ENCODE measurements at regions not wholly inside any gene's neighbourhood (a gene's known extent, or its start where the extent isn't known, plus 50 kb on each side); places are given as distances from the start of the nearest gene placed in this dataset.

DNA sequence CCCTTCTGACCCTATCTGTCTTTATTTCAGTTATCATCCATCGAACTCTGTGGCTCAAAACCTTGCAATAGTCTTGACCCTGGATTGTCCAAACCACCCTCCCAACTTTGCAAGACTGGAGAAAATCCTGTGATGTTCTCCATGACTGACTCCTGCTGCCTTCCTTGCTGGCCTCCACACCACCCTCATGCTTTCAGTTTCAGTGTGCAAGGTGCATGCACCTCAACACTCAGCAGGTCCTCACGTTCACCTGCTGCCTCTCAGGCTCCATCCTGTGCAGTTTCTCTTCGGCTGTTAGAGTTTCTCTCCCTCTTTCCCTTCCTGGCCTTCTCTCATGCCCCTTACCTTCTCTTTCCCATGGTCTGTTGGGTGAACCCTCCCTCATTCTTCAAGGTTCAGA, 59.4 kb upstream of the ASIC2 start:
- intact Hi-C loops (cut with DNase I), result no loop called here
- no peaks in the 10 kb centered on the region for H3K4me1 ChIP-seq
- H3K36me3 ChIP-seq, result no peaks in the 10 kb centered on the region
- H3K27ac ChIP-seq, result no peak overlapping the region
- no peaks in the 10 kb centered on the region for H3K9me3 ChIP-seq
- H3K27me3 ChIP-seq, result no peaks in the 10 kb centered on the region
- DNase-seq, result no peak
- TF ChIP-seq, protein P1, sequence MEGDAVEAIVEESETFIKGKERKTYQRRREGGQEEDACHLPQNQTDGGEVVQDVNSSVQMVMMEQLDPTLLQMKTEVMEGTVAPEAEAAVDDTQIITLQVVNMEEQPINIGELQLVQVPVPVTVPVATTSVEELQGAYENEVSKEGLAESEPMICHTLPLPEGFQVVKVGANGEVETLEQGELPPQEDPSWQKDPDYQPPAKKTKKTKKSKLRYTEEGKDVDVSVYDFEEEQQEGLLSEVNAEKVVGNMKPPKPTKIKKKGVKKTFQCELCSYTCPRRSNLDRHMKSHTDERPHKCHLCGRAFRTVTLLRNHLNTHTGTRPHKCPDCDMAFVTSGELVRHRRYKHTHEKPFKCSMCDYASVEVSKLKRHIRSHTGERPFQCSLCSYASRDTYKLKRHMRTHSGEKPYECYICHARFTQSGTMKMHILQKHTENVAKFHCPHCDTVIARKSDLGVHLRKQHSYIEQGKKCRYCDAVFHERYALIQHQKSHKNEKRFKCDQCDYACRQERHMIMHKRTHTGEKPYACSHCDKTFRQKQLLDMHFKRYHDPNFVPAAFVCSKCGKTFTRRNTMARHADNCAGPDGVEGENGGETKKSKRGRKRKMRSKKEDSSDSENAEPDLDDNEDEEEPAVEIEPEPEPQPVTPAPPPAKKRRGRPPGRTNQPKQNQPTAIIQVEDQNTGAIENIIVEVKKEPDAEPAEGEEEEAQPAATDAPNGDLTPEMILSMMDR (IDR thresholded peaks at IDR 0.05), result no peak
- no peak overlapping the region for H3K4me3 ChIP-seq
- no peak for ATAC-seq

DNA sequence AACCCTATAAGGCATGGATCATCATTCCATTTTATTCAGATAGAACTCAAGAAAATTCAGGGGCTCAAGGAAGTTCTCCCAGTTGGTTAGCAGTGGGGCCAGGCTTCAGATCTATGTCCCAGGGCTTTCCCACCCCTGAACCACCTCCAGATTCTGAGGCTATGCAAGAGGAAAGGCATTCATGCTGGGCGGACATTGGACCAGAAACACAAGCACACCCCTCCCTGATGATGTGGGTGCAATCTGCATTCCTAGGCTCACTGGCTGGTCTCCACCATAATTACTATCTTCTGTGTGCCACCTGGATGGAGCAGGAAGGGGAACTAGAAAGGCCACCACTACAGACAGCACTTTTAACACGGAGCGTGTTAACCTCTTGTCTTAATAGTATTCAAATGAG, 63.2 kb upstream of the ASIC2 start:
- H3K27ac ChIP-seq, result no peak overlapping the region
- ATAC-seq (no peak), DNase-seq (no peak)
- H3K4me1 ChIP-seq, result no peaks in the 10 kb centered on the region
- H3K4me3 ChIP-seq, result no peak overlapping the region
- H3K36me3 ChIP-seq, result no peaks in the 10 kb centered on the region
- H3K27me3 ChIP-seq, result peaks cover 0 to 2% of the 10 kb centered on the region in 2 donors
- TF ChIP-seq, protein P1 (IDR thresholded peaks at IDR 0.05), result no peak
- no peaks in the 10 kb centered on the region for H3K9me3 ChIP-seq
- intact Hi-C loops (cut with DNase I), result no loop called here

DNA sequence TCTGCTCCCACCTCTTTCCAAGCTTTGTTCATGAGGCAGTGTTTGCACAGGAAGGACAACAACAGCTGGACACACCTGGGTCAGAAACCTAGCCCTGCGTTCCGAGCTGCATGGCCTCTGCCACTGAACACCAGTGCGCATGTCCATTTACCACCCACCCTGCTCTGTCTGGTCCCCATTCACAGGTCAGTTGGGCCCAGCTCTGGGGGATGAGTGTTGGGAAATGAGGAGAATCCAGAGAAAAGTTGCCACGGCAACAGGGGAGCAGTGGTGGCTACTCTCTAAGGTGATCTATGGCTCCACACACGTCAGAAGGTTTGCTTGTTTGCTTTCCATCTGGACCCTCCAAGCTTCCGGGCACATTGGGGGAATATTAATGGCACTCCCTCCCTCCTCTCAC, 70.4 kb upstream of the ASIC2 start:
- Histone ChIP-seq H3K36me3 (no peaks in the 10 kb centered on the region), H3K4me3 (no peak overlapping the region), H3K27me3 (peaks cover 0 to 12% of the 10 kb centered on the region in 2 donors), H3K9me3 (no peaks in the 10 kb centered on the region), H3K4me1 (no peaks in the 10 kb centered on the region), H3K27ac (no peak overlapping the region)
- no peak for ATAC-seq
- no peak for DNase-seq
- TF ChIP-seq, protein P1 (IDR thresholded peaks at IDR 0.05), result no peak
- intact Hi-C loops (cut with DNase I), result no loop called here

DNA sequence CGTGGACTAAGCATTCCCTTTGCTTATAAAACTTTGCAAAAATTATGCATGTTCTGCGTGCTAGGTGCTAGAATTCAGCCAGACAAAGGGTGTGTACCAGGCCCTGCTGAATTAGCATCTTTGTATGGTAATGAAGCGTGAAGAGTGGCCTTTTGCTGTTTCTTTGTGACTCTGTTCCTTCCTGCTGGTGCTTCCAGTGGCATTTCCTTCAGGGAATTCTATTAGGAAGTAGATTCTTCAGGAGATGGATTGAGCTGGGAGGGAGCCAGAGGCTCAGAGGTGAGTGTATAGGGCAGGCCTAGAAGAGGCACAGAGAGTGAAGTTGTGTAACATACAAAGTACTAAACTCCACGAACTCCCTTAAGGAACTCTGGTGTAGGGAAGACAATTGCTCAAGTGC, 73.9 kb upstream of the ASIC2 start:
- no peak overlapping the region for H3K27ac ChIP-seq

DNA sequence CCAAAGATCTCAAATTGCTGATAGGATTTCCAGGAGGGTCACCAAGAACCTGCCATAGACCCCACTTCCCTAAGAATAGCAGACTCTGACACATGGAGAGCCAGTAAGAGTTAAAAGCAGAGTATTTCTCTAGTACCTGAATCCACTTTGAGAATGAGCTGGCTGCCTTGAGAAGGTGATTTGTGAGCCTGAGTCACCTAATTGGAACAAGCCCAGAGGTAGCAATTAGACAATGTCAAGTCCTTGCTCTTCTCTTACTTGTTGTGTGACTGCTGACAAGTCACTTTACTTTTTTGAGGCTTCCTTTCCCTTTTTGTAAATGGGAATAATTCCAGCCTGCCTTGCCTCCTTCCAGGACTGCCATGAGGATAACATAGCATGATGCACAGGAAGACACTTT, 76.1 kb upstream of the ASIC2 start:
- DNase-seq (no peak), ATAC-seq (no peak)
- H3K4me3 ChIP-seq, result no peak overlapping the region
- H3K27ac ChIP-seq, result no peak overlapping the region
- H3K27me3 ChIP-seq, result peaks cover 0 to 6% of the 10 kb centered on the region in 2 donors
- no peaks in the 10 kb centered on the region for H3K36me3 ChIP-seq
- H3K4me1 ChIP-seq, result no peaks in the 10 kb centered on the region
- H3K9me3 ChIP-seq, result no peaks in the 10 kb centered on the region
- intact Hi-C loops (cut with DNase I), result no loop called here
- TF ChIP-seq, protein P1 (IDR thresholded peaks at IDR 0.05), result no peak

More for the DNA sequence above, 73.9 kb upstream of the ASIC2 start:
- intact Hi-C loops (cut with DNase I), result no loop called here
- no peaks in the 10 kb centered on the region for H3K36me3 ChIP-seq
- H3K4me1 ChIP-seq, result no peaks in the 10 kb centered on the region
- ATAC-seq, result no peak
- peaks cover 0 to 9% of the 10 kb centered on the region in 2 donors for H3K27me3 ChIP-seq
- H3K9me3 ChIP-seq, result no peaks in the 10 kb centered on the region
- TF ChIP-seq, protein P1 (IDR thresholded peaks at IDR 0.05), result no peak
- DNase-seq, result no peak
- H3K4me3 ChIP-seq, result no peak overlapping the region

All from left lung (tissue), 4 donors.